ENCODE measurements at regions not wholly inside any gene's neighbourhood (a gene's known extent, or its start where the extent isn't known, plus 50 kb on each side); places are given as distances from the start of the nearest gene placed in this dataset.

- no peak for TF ChIP-seq CTCF (conservative IDR thresholded peaks at IDR 0.05; ENCODE audit: low read length)
- no peak for TF ChIP-seq EZH2phosphoT487 (IDR thresholded peaks at IDR 0.05; ENCODE audit: borderline replicate concordance, low read depth, low read length)
Measured at GRCh38 chr12:89195470-89195869, 156.8 kb downstream of the DUSP6 start.
